ENCODE measurements at regions not wholly inside any gene's neighbourhood (a gene's known extent, or its start where the extent isn't known, plus 50 kb on each side); places are given as distances from the start of the nearest gene placed in this dataset.

GRCh38 chr20:25989196-25989595, 292.5 kb upstream of the ZNF337 start:
- BruUV-seq (replicated peaks): no TSS peak
- H3K9me1 ChIP-seq (ENCODE audit: control insufficient read depth, insufficient read depth, low read length): no peaks in the 10 kb centered on the region
- DNase-seq (ENCODE audit: extremely low read depth in 1 of 4, low spot score in 3 of 4) (no peak), ATAC-seq (no peak), FAIRE-seq (no peak)
- no peak overlapping the region for H3K4me3 ChIP-seq
- no peaks in the 10 kb centered on the region for H3K9me3 ChIP-seq (replicated peaks; ENCODE audit: control insufficient read depth, insufficient read depth, low read depth, low read length)
- no peaks in the 10 kb centered on the region for H4K20me1 ChIP-seq (replicated peaks; ENCODE audit: control insufficient read depth, insufficient read depth, low read length)
- no peaks in the 10 kb centered on the region for H3K79me2 ChIP-seq (ENCODE audit: control insufficient read depth, insufficient read depth, low read length)
- CTCF ChIA-PET (ENCODE audit: low intra/inter-chr PET ratio): no interaction called here
- no peak overlapping the region for H2AFZ ChIP-seq (ENCODE audit: low read depth, low read length)
- 1% methylated on average over 9 of the region's 19 CpGs for whole genome bisulfite sequencing (ENCODE audit: insufficient coverage, low coverage, missing lambda C conversion rate)
- H3K36me3 ChIP-seq (ENCODE audit: control insufficient read depth, insufficient read depth, low read length): no peaks in the 10 kb centered on the region
- no peak for TF ChIP-seq ZNF316 (IDR thresholded peaks at IDR 0.05)
- no peak for TF ChIP-seq MXI1 (IDR thresholded peaks at IDR 0.05; ENCODE audit: low read depth, low read length)
- no peak for TF ChIP-seq JUN (IDR thresholded peaks at IDR 0.05; ENCODE audit: borderline replicate concordance, low read depth, low read length)
- no peak for TF ChIP-seq JUN (CRISPR knock-in tag; IDR thresholded peaks at IDR 0.05; ENCODE audit: borderline replicate concordance)
- no peak for TF ChIP-seq PHTF2 (CRISPR knock-in tag; IDR thresholded peaks at IDR 0.05)
- TF ChIP-seq, protein P1, sequence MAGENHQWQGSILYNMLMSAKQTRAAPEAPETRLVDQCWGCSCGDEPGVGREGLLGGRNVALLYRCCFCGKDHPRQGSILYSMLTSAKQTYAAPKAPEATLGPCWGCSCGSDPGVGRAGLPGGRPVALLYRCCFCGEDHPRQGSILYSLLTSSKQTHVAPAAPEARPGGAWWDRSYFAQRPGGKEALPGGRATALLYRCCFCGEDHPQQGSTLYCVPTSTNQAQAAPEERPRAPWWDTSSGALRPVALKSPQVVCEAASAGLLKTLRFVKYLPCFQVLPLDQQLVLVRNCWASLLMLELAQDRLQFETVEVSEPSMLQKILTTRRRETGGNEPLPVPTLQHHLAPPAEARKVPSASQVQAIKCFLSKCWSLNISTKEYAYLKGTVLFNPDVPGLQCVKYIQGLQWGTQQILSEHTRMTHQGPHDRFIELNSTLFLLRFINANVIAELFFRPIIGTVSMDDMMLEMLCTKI (IDR thresholded peaks at IDR 0.05; ENCODE audit: partially characterized antibody): no peak
- TF ChIP-seq CHD4 (IDR thresholded peaks at IDR 0.05; ENCODE audit: insufficient read depth, insufficient replicate concordance, low read depth, low read length, poor library complexity, severe bottlenecking): no peak
- TF ChIP-seq MYC (IDR thresholded peaks at IDR 0.05; ENCODE audit: low read depth, low read length): no peak
- no peak for TF ChIP-seq MYC (CRISPR knock-in tag; IDR thresholded peaks at IDR 0.05; ENCODE audit: borderline replicate concordance, low read depth)
- TF ChIP-seq KLF13 (tag; IDR thresholded peaks at IDR 0.05; ENCODE audit: borderline replicate concordance, low read depth): no peak
- no peak for TF ChIP-seq NR2C1 (IDR thresholded peaks at IDR 0.05)
- TF ChIP-seq NR2C1 (tag; IDR thresholded peaks at IDR 0.05): no peak
- TF ChIP-seq HDAC1 (IDR thresholded peaks at IDR 0.05): no peak
- TF ChIP-seq, protein P2, sequence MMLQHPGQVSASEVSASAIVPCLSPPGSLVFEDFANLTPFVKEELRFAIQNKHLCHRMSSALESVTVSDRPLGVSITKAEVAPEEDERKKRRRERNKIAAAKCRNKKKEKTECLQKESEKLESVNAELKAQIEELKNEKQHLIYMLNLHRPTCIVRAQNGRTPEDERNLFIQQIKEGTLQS (IDR thresholded peaks at IDR 0.05): no peak
- TF ChIP-seq, protein P2 (CRISPR knock-in tag; conservative IDR thresholded peaks at IDR 0.05): no peak
- TF ChIP-seq ZNF165 (CRISPR knock-in tag; IDR thresholded peaks at IDR 0.05; ENCODE audit: borderline replicate concordance): no peak
- no peak for TF ChIP-seq GABPB1 (CRISPR knock-in tag; IDR thresholded peaks at IDR 0.05)
- no peak for TF ChIP-seq BRF1 (IDR thresholded peaks at IDR 0.05; ENCODE audit: borderline replicate concordance, extremely low read depth, insufficient read length)
- TF ChIP-seq XRCC4 (IDR thresholded peaks at IDR 0.05; ENCODE audit: extremely low read depth, insufficient read depth, insufficient read length): no peak
- intact Hi-C loops (cut with micrococcal nuclease) (no loop called here), in situ Hi-C loops (cut with MboI) (no loop called here)
- H3K4me2 ChIP-seq (ENCODE audit: insufficient read depth, low read length): no peak overlapping the region
- no peak overlapping the region for H3K27ac ChIP-seq (ENCODE audit: extremely low read depth, low read depth, low read length)
- H3K9ac ChIP-seq (ENCODE audit: insufficient read depth in 1 of 2, low read depth in 2 of 2, low read length in 2 of 2): no peak overlapping the region
- peaks cover 6 to 31% of the 10 kb centered on the region in 2 experiments; a peak in 3 of 5 replicates for H3K27me3 ChIP-seq (ENCODE audit: control insufficient read depth in 2 of 2, insufficient read depth in 2 of 2, low read length in 2 of 2)
- peaks cover 0 to 13% of the 10 kb centered on the region in 2 experiments; a peak in 2 of 5 replicates for H3K4me1 ChIP-seq (replicated peaks in 1 of 2; ENCODE audit: control insufficient read depth in 2 of 2, insufficient read depth in 2 of 2, low read length in 2 of 2)
- POLR2A ChIA-PET: no interaction called here
